ENCODE measurements at regions not wholly inside any gene's neighbourhood (a gene's known extent, or its start where the extent isn't known, plus 50 kb on each side); places are given as distances from the start of the nearest gene placed in this dataset.

GRCh38 chr10:10462151-10462941, 555.3 kb upstream of the CELF2 start:
- DNase-seq (ENCODE audit: low read depth in 2 of 2, low spot score in 1 of 2): no peak

GRCh38 chr10:10471758-10472157, 545.9 kb upstream of the CELF2 start:
- no peak for DNase-seq (ENCODE audit: low read depth in 2 of 2, low spot score in 1 of 2)

- DNase-seq (ENCODE audit: low read depth in 2 of 2, low spot score in 1 of 2): no peak
Observed at GRCh38 chr10:10475812-10476211, 541.9 kb upstream of the CELF2 start.

- no peak for DNase-seq (ENCODE audit: low read depth in 2 of 2, low spot score in 1 of 2)
Observed at GRCh38 chr10:10477844-10478243, 539.8 kb upstream of the CELF2 start.

- DNase-seq (ENCODE audit: low read depth in 2 of 2, low spot score in 1 of 2): no peak
Observed at GRCh38 chr10:10479465-10479864, 538.2 kb upstream of the CELF2 start.

GRCh38 chr10:10482613-10483012, 535.1 kb upstream of the CELF2 start:
- no peak for DNase-seq (ENCODE audit: low read depth in 2 of 2, low spot score in 1 of 2)

GRCh38 chr10:10489076-10489475, 528.6 kb upstream of the CELF2 start:
- DNase-seq (ENCODE audit: low read depth in 2 of 2, low spot score in 1 of 2): no peak

DNA sequence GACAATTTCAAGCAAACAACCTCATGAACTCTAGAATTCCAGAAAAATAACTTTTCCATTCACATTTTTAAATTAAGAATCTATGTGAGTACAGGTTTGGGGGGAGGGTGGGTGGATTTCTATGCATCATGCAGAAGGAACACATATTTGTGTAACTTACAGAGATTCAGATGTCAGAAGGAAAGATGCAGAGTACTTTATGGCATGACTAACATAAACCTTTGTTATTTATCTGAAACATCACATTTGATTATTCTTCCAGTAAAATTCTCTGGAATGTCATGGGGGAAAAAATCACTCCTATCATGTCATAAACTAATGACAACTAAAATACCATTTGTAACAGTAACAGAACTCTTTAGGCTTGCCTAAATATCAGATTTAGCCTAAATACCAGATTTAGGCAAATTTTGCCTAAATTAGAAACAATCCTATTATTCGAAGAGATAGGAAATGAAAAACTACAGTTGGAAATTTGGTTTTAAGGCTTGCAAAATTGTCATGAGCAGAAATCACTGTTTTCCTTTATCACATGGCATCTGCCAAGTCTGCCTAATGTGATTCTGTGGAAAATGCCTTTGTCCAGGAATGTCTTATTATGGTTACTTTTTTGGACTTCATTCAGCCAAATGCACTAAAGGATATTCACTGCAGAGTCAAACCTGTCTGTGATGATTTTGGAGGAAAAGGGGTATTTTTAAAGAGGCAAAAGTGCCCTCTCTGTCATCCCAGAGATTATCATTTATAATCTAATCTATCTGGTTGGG, 527.7 kb upstream of the CELF2 start:
- DNase-seq (ENCODE audit: low read depth in 2 of 2, low spot score in 1 of 2): no peak

GRCh38 chr10:10490581-10490980, 527.1 kb upstream of the CELF2 start:
- no peak for DNase-seq (ENCODE audit: low read depth in 2 of 2, low spot score in 1 of 2)

DNA sequence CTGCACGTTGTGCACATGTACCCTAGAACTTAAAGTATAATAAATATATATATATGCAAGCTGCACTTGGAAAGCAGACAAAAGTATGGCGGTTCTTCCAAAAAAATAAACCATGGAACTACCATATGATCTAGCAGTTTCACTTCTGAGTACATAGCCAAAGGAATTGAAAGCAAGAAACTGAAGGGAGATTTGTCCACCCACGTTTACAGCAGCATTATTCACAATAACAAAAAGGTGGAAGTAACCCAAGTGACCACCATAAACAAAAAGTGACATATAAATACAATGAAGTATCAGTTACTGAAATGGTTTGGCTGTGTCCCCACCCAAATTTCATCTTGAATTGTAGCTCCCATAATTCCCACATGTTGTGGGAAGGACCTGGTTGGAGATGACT, 525.3 kb upstream of the CELF2 start:
- no peak for DNase-seq (ENCODE audit: low read depth in 2 of 2, low spot score in 1 of 2)

- DNase-seq (ENCODE audit: low read depth in 2 of 2, low spot score in 1 of 2): no peak
Observed at GRCh38 chr10:10493833-10494232, 523.8 kb upstream of the CELF2 start.

- DNase-seq (ENCODE audit: low read depth in 2 of 2, low spot score in 1 of 2): no peak
Observed at GRCh38 chr10:10497245-10497644, 520.4 kb upstream of the CELF2 start.

DNA sequence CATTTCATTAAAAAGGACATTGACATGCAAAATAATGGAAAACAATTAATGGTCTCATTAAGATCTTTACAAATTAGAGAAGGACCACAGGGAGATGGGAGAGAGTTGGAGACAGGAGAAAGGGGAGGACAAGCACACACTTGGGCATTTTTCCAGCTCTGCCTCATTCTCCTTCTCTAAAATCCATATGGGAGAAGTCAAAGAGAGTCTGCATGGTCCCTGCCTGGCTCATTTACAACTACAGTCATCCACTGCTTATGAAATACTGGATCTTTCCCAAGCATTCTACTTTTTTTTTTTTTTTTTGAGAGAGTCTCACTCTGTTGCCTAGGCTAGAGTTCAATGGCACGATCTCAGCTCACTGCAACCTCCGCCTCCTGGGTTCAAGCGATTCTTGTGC, 518.9 kb upstream of the CELF2 start:
- DNase-seq (ENCODE audit: low read depth in 2 of 2, low spot score in 1 of 2): no peak

DNA sequence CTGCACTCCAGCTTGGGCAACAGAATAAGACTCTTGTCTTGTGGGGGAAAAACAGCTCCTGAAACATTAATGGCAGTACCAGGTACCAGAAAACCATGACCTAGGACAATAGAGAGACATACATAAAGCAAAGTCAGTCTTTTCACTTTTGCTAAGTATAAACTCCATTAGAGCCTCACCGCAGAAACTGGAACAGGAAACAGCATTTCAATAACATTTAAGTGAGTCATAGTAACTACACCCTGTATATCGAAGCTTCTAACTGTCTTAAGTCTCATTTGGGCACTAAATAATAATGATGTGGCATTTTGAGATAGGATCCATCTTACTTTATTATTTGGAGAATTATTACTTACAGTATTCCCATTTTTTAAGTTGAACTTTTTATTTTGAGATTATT, 517.8 kb upstream of the CELF2 start:
- no peak for DNase-seq (ENCODE audit: low read depth in 2 of 2, low spot score in 1 of 2)

GRCh38 chr10:10500937-10501336, 516.7 kb upstream of the CELF2 start:
- DNase-seq (ENCODE audit: low read depth in 2 of 2, low spot score in 1 of 2): no peak

DNA sequence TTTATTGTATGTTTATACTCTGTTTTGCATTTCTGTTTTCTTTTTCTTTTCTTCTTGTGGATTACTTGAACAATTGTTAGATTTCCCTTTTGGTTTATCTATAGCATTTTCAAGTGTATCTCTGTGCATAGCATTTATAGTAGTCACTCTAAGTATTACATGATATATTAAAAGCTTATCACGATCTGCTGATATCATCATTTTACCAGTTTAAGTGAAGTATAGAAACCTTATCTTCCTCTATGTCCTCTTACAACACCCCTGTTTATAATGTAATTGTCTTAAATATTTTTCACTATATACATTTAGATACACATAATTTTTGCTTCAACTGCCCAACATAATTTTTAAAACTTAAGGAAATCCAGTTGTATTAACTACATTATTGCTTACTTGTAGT, 513.9 kb upstream of the CELF2 start:
- DNase-seq (ENCODE audit: low read depth in 2 of 2, low spot score in 1 of 2): no peak

- DNase-seq (ENCODE audit: low read depth in 2 of 2, low spot score in 1 of 2): no peak
Observed at GRCh38 chr10:10508211-10508610, 509.5 kb upstream of the CELF2 start.

DNA sequence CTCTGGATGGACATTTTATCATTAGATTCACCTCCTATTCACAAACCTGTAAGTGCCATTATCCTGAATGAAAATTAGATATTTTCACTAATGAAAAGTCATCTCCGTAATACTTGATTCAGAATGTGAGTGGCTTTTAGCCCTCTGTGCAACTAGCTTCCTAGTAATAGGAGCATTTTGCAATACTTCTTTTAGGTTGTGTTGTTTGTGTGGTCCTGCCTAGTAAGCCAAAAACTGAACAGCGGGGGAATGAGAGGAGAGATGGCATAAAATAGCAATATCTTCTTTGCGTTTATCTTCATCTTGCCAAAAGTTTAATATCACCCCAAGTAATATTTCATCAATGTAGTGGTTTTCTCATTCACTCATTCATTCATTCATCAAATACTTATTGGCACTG, 507.5 kb upstream of the CELF2 start:
- no peak for DNase-seq (ENCODE audit: low read depth in 2 of 2, low spot score in 1 of 2)

GRCh38 chr10:10513067-10513466, 504.6 kb upstream of the CELF2 start:
- no peak for DNase-seq (ENCODE audit: low read depth in 2 of 2, low spot score in 1 of 2)

DNA sequence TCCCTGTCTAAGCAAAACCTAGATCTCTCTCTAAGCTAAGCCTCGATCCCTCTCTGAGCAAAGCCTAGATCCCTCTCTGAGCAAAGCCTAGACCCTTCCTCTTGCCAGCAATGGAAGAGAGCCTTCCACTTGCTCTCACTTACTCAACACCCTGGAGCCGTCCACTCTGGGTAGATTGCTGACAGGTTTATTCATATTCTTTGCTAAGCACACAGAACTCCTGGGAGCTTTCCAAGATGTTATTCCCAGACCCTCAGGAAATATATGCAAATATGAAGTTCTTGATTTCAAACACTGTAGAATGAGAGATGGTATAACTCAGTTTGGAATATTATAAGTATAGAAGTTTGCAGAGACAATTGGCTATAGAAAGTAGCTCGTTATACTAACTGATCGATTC, 503.8 kb upstream of the CELF2 start:
- DNase-seq (ENCODE audit: low read depth in 2 of 2, low spot score in 1 of 2): no peak

DNA sequence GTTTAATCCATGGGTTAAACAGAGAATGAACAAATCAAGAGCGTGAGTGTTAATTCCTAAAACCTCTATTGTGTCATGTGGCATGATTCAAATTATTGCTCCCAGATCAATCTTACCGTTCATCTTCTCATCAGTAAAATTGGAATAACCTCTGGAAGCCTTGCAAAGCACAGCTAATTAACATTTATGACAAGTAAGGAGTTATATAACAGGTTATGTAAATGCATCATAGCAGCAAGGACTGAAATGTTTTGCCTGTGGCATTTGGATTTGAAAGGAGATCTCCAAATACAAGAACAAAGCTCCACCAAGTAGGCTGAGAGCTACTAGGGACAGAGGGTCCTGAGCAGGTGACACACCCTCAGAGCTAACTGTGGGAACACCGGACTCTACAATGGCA, 502.9 kb upstream of the CELF2 start:
- no peak for DNase-seq (ENCODE audit: low read depth in 2 of 2, low spot score in 1 of 2)

- no peak for DNase-seq (ENCODE audit: low read depth in 2 of 2, low spot score in 1 of 2)
Observed at GRCh38 chr10:10515479-10516204, 502.0 kb upstream of the CELF2 start.
